NOMO-1 treated with DMSO at 0.1 percent for 48 hours (cell line): ENCODE measurements at regions not wholly inside any gene's neighbourhood (a gene's known extent, or its start where the extent isn't known, plus 50 kb on each side); places are given as distances from the start of the nearest gene placed in this dataset.

Source experiments
- DNase-seq: peaks from one replicate; lab custom pipeline; 2025; ENCODE audit not compliant: unreplicated experiment; lab: John Stamatoyannopoulos, UW

DNA sequence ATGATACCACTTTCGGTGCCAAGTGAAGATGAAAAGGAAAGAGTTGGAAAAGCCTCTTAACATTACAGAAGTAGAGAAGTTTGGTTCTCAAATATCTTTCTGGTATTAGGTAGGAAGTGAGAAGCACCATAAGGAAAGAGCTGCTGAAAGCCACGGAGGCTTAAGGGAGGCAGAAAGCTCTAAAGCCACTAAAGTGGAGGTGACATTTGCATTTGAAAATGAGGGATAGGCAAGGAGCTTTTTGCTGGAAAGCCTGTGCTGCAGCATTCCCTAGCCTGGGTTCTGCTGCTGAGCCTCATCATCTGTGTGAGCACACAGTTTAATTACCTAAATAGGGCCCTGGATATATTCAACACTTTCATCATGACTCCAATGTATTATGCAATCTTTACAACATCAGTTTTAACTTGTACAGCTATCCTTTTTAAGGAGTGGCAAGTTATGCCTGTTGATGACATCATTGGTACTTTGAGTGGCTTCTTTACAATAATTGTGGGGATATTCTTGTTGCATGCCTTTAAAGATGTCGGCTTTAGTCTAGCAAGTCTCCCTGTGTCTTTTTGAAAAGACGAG is 315.4 kb downstream of the RBM26 start:
- DNase-seq = peak; percentile 76

DNA sequence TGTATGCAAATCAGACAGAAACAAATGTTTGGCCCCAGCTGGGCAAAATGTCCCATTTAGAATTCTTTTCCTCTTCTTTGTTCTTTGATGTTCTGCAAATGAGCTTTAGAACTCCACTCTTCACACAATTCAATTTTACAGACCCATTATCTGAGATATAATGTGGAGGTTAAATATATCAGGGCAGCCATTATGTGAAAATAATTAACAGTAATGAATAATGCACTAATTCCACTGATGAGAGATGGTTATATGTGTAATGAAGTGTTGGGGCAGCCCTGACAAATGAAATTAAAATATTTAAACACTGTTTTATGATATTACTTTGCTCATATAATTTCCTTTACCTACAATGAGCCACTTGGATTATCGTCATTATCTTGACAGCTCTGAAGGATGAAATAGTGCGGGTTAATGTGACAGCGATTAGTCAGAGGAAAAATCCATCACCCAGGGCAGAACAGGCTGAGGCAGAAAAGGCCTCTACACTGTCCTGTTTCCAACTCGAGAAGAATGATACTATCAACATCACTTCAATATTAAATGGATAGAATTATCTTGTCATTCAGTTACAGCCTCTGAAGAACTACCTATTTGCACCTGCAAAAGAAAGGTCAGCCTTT is 321.1 kb downstream of the RBM26 start:
- no peak for DNase-seq

DNA sequence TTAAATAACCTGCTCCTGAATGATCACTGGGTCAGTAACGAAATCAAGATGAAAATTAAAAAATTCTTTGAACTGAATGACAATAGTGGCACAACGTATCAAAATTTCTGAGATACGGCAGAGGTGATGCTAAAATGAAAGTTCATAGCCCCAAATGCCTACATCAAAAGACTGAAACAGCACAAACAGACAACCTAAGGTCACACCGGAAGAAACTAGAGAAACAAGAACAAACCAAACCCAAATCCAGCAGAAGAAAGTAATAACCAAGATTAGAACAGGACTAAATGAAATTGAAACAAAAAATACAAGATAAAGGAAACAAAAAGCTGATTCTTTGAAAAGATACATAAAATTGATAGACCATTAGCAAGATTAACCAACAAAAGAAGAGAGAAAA is 324.1 kb downstream of the RBM26 start:
- no peak for DNase-seq

DNA sequence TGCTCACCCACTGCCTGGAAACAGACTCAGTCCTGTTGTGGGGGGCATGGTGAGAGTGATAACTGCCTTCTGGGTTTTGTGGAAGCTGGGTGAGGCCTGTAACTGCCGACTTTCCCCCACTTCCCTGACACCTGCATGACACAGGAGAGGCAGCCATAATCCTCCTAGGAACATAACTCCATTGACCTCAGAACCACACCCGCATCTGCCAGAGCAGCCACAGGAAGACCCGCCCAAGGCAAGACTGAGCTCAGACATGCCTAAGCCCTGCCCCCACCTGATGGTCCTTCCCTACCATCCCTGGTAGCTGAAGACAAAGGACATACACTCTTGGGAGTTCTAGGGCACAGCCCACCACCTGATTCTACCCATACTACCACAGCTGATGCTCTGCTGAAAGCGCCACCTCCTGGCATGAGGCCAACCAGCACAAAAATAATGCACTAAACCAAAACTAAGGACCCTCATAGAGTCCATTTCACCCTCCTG is 326.7 kb downstream of the RBM26 start:
- DNase-seq = no peak

DNA sequence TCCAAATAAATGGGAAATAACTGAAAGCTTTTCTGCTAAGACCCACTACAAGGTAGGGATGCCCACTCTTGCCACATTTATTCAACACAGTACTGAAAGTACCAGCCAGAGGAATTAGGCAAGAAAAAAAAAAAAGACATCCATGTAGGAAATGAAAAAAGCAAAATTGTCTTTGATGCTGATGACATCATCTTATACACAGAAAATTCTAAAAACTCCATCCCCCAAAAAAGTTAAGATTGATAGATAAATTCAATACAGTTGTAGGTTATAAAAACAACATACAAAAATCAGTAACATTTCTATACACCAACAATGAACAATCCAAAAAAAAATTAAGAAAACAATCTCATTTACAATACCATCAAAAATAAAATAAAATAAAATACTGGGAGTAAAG is 330.4 kb downstream of the RBM26 start:
- DNase-seq = no peak

DNA sequence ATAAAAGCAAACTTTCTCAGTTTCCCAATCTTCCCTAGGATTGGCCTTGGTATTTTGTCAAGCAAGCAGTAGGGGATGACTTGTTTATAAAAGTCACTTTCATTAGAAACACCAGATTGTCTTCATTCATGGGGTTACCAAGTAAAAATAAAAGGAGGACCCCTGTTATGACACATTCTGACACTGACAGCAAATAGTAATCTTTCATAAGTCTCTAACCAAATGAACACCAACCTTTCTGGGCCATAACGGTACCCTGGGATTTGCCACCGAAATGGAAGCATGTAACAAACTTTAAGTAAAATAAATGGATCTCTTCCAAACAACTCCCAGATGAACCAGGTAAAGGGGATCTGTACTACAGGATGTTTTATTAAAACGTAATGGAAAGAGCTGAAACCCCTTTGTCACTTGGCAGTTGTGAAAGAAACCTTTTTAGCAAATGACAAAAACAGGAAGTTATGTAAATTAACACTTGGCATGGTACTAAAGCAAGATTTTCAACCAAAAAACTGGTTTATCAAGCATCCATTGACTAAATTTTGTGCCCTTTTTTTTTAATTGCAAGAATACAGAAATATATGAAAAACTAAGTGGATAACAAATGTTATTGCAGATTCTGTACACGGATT is 335.6 kb downstream of the RBM26 start:
- peak; percentile 83 for DNase-seq

DNA sequence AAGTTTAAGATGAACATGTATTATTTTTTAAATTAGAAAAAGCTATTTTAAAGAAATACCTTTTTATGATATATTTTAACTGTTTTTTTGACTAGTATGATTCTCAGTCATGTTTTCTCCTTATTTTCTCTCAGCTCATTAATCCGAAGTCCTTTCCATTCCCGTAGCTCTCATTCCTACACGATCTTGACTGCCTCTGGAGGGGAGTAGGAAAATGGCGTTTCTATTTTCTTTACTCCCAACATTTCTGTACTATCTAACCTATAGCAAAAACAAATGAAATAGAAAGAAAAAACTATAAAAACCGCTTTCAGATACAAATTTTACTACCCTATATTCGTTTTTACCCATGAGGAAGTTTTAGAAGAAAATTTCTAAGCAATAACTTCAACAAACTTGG is 343.8 kb downstream of the RBM26 start:
- DNase-seq = no peak

DNA sequence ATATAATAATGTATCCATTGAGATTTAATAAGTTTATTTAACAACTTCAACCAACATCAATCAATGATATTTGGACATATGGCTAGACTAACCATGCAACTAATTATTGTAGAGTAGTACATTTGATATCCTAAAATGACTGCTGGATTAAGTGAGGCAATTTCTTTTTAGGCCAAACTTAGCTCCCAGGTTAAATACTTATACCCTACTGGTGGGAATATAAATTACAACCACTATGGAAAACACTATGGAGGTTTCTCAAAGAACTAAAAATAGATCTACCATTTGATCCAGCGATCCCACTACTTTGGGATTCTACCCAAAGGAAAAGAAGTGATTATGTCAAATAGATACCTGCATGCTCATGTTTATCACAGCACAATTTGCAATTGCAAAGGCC is 345.8 kb downstream of the RBM26 start:
- DNase-seq = no peak

DNA sequence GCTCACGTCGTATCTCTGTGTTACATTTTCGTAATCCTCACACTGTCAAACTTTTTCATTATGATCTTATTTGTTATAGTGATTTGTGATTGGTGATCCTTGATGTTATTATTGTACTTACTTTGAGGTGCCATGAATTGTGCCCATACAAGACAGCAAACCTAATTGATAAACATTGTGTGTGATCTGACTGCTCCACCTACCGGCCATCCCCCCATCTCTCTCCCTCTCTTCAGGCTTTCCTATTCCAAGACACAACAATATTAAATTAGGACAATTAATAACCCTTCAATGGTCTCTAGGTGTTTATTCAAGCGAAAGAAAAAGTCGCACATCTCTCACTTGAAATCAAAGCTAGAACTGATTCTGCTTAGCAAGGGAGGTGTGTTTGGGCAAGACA is 349.3 kb downstream of the RBM26 start:
- DNase-seq = no peak

DNA sequence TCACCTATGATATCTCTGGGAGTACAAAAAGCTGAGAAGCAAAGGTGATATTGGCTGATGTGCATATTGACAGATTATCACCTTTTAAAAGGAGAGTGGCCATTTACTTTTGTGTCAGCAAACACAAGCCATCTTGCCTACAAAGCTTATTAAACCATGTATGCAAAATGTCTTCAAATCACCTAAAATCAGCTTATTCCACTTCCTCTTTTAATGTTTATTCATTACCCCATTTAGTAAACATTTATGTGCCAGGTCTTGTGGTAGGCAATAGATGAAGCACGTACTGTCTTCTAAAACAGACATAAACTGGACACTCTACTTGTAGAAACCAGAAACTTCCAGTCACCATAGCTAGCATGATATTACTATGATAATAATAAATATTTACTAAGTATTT is 354.6 kb downstream of the RBM26 start:
- no peak for DNase-seq

DNA sequence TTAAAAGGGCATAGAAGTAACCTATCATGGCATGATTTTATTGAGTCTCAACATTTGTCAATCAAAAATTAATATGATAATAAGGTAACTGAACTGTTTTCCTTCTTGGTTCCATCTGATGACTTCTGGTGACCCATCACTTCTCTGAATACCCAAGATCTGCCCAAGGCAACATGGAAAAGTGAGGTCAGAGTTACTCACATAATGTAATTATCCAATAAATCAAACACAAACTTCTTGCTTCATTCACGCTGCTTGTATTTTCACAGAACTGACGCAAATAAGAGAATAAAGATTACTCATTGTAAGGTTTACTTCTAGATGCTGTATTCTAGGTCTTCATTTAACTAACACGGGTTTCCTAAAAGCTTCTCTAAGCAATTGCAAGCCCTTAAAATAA is 361.6 kb downstream of the RBM26 start:
- DNase-seq = peak; percentile 10

DNA sequence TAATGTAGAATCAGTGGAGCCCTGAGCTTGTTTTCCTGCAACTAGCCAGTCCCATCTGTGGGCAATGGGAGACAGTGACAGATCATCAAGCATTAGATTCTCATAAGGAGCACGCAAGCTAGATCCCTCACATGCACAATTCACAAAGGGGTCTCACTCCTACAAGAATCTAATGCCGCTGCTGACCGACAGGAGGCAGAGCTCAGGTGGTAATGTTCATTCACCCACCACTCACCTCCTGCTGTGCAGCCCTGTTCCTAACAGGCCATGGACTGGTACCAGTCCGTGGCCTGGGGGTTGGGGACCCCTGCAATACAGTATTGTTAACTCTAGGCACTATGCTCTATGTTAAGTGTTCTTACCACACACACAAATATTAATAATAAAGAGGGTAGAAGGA is 362.8 kb downstream of the RBM26 start:
- DNase-seq = no peak

DNA sequence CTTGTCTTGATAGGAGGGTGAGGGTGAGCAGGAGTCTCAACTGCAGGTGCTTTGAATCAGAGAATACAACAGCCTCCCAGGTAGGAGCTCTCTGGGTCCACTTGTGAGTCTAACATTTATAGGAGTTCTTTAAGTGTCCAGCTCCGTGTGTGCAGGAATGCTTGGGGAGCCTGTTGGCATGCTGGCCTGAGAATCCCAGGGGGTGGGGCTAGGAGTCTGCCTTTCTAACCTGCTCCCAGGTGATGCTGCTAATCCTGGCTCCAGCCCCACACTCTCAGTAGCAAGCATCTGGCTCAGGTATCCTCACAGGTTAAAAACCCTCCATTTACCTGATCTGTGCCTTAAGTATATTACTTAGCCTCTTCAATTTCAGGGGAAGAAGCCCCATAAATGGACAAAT is 368.9 kb downstream of the RBM26 start:
- no peak for DNase-seq

DNA sequence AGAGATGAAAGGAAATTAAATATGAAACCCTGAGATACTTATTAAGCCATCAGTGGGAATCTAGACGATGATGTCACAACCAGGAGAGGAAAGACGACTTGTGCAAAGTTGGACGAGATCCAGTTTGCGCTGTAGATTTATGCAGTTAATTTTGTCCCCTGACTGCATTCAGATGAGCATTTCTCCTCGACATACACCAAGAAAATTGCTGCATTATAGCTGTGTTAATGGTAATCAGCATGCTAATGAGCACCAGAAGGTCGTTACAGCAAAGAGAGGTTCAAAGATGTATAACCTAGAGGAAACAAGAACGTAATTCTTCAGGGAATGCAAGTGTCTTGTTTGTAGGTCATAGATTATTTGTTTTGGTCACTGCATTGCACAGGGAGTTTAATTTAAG is 371.7 kb downstream of the RBM26 start:
- DNase-seq = no peak

DNA sequence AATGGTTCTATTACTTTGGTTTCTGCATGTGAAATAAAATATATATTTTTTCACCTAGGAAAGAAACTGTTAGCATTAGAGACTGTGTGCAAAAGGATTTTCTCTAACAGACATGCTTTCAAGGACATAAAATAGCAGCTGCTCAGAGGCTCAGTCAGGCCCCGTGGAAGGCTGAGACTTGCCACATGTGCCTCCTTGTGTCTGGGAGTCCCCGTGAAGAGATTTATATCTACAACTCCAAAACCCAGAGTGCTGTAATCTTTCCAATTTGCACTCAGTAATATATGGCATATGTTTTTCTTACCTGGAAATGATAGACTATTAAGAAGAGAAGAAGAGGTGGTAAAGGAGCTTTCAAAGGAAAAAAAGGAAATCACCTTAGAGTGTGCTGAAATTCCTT is 371.6 kb upstream of the OBI1 start:
- no peak for DNase-seq

DNA sequence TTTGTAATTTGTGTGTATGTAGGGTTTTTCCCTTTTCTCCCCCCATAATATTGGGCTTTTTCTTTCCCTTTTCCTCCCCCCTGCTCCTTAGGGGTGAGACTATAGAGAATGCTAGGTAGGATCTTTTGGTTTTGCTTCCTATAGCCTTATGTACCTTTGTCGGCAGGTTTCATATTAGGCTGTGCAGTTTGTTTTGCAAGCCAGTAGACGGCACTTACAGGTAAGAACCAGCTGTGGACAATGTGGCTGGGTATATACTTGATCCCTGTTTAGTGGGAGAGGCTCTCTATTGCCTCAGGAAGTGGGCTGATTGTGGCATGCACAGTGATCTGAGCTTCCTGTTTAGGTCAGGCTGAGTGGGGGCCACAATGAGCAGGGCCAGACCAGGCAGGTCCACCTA is 359.2 kb upstream of the OBI1 start:
- no peak for DNase-seq

DNA sequence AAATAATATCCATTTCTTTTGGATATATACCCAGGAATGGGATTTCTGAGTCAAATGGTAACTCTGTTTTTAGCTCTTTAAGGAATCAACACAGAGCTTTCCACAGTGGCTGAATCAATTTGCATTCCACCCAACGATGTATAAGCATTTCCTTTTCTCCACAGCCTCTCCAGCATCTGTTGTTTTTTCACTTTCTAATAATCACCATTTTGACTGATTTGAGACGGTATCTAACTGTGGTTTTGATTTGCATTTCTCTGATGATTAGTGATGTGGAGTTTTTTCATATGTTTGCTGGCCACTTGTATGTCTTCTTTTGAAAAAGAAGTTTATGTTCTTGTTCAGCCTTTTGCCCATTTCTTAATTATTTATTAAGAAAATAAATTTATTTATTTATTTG is 352.2 kb upstream of the OBI1 start:
- DNase-seq = no peak

DNA sequence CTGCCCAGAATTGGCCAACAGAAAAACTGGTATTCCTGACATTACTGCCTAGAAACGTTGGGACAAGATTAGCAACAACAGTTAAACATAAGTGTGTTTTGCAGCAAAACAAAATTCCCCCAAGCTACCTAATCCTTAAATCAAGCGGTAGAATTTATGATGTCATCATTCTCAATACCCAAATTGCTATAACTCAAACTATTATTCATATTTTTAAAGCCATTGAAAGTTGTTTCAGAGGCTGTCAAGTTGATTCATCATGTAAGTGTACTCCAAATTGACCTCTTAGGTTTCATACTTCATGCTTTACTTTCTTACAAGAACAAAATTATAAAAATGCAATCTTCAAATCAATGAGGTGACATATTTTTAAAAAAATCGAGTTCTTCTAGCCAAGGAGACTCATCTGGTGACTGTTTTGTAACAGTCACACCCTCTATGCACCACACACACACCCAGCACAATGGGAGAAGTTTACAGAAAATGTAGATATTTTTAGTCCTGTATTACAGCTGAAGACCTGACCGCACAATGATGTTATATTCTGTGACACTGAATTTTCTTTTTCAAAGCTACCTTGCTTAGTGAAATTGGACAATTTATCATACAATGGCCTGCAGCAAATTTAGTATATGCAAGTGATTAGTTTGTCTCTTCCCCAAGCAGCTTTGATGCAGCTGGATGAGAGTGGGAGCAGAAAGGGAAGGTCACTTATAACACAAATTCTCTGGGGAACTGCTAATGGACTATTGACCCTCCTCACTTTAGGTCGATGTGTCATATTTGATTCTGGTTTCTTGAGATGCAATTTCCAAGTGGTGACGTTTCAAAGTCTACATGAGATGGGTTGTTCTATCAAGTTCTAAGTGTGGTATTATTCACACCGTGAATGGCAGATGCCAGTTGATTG is 345.3 kb upstream of the OBI1 start:
- no peak for DNase-seq

DNA sequence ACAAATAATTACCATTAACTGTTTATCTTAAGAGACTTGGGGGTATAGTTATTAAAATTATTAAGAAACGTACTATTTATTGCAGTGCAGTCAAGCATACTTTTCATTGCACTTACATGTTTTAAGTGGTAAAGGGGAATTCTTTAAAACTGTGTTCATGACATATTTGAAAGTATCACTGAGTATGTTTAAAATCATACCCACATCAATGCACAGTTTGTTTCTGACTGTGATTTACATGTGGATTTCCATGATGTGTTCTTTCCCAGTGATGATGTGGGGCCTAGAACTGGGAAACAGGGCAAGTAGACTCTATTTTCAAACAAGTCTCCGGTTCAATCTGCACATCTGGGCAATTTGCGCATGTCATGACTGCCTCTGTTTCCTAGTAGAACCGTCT is 340.5 kb upstream of the OBI1 start:
- no peak for DNase-seq

DNA sequence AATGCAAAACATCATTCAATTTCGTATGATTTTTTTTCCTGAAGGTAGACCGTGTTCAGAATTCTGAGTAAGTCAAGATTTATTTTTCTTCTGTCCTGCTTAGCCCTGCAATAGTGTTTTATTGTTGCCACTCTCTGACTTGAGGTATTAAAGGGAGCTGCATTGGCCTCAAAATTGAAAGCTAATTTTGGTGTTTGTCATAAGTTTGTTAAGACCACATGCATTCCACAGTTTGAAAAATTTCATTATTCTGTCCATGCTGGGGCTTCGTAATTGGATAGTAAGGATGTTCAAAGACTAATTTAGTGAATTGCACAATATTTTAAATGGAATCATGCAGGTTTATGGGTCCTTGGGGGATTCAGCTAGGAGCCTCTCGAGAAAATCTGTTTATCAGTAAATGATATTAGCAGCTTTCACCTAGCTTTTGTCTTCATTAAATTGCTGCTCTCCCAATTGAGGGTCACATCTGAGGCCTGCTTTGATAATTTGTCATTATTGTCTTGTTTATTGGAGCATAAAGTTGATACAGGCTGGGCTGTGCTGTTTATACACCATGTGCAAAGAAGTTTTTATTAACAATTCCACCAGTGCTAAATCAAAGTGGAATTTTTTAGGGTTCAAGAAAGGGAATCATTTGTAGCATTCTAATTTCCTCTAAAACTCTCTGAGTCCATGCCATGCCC is 339.8 kb upstream of the OBI1 start:
- DNase-seq = no peak
